Hepatocyte (in vitro differentiated cells): ENCODE measurements at regions not wholly inside any gene's neighbourhood (a gene's known extent, or its start where the extent isn't known, plus 50 kb on each side); places are given as distances from the start of the nearest gene placed in this dataset.

ENCODE experiments used
- EZH2 ChIP-seq: fragments of 200-600 bp; sonication (generic); IDR thresholded peaks from 2 replicates; pipeline ENCODE4 v1.6.1; 2016; ENCODE audit warnings: antibody characterized with exemption, mild to moderate bottlenecking, borderline replicate concordance
- TF ChIP-seq, protein P1 (sequence below): fragments of 200-600 bp; sonication (generic); IDR thresholded peaks from 2 replicates; pipeline ENCODE4 v1.5.1; 2016; ENCODE audit warnings: antibody characterized with exemption, mild to moderate bottlenecking; ENCODE audit not compliant: poor library complexity

DNA sequence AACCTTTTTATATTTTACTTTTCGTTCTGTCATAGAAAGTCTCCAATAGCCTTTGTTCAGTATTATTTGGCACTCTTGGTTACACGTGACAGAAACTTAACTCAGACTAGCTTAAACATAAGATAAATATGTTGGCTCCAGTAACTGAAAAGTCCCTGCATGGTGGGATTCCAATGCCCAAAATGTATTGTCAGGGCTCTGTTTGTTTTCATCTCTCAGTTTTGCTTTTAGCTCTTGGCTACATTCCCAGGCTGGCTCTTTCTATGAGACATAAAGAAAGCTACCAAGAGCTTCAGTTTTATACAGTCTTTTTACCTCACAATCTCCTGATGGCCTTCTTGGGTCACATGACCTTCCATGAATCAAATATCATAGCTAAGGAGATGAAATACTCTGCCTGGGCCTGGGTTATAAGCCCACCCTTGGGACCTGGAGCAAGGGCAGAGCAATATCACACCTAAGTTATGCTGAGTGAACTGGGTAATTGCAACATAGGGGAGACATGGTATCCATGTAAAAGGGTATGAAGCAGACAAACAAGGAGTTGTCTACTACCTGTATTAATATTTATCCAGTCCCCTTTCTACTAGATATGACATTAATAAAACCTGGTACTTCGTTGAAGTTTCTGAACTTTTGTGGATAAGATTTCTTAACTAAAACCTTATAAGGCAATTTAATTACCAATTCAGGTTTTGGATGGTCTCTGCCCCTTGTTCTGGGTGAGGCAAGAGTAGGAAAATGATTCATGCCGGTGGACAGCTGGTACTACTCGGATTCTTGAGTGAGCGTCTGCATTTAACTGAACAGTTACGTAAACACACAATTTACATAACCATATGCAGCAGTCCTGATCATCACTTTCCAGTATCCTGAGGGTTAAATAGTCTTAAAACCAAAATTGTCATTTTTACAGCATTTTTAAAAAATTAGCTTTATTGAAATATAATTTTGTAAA lies 442.3 kb downstream of the GPATCH2 start:
- TF ChIP-seq, protein P1, sequence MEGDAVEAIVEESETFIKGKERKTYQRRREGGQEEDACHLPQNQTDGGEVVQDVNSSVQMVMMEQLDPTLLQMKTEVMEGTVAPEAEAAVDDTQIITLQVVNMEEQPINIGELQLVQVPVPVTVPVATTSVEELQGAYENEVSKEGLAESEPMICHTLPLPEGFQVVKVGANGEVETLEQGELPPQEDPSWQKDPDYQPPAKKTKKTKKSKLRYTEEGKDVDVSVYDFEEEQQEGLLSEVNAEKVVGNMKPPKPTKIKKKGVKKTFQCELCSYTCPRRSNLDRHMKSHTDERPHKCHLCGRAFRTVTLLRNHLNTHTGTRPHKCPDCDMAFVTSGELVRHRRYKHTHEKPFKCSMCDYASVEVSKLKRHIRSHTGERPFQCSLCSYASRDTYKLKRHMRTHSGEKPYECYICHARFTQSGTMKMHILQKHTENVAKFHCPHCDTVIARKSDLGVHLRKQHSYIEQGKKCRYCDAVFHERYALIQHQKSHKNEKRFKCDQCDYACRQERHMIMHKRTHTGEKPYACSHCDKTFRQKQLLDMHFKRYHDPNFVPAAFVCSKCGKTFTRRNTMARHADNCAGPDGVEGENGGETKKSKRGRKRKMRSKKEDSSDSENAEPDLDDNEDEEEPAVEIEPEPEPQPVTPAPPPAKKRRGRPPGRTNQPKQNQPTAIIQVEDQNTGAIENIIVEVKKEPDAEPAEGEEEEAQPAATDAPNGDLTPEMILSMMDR: no peak
- no peak for TF ChIP-seq EZH2
